ENCODE measurements at regions not wholly inside any gene's neighbourhood (a gene's known extent, or its start where the extent isn't known, plus 50 kb on each side); places are given as distances from the start of the nearest gene placed in this dataset.

- Histone ChIP-seq H3K36me3 (ENCODE audit: insufficient read depth in 1 of 2, low read depth in 1 of 2) (no peaks in the 10 kb centered on the region), H3K9me3 (peaks cover 10% of the 10 kb centered on the region), H3K4me3 (no peak overlapping the region), H3K27ac (no peak overlapping the region), H3K4me1 (no peaks in the 10 kb centered on the region), H3K27me3 (ENCODE audit: insufficient read depth in 3 of 3, low read length in 2 of 3) (no peaks in the 10 kb centered on the region)
- TF ChIP-seq, protein P1, sequence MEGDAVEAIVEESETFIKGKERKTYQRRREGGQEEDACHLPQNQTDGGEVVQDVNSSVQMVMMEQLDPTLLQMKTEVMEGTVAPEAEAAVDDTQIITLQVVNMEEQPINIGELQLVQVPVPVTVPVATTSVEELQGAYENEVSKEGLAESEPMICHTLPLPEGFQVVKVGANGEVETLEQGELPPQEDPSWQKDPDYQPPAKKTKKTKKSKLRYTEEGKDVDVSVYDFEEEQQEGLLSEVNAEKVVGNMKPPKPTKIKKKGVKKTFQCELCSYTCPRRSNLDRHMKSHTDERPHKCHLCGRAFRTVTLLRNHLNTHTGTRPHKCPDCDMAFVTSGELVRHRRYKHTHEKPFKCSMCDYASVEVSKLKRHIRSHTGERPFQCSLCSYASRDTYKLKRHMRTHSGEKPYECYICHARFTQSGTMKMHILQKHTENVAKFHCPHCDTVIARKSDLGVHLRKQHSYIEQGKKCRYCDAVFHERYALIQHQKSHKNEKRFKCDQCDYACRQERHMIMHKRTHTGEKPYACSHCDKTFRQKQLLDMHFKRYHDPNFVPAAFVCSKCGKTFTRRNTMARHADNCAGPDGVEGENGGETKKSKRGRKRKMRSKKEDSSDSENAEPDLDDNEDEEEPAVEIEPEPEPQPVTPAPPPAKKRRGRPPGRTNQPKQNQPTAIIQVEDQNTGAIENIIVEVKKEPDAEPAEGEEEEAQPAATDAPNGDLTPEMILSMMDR (IDR thresholded peaks at IDR 0.05), result no peak
- DNase-seq (no peak), ATAC-seq (no peak)
- WGBS, 3 donors, result 71 to 79% (median 75%) methylated on average over 8 of the region's 8 CpGs
- intact Hi-C loops (cut with DNase I), result no loop called here
Observed at GRCh38 chr15:25525741-25526140, 86.9 kb upstream of the UBE3A start.

DNA sequence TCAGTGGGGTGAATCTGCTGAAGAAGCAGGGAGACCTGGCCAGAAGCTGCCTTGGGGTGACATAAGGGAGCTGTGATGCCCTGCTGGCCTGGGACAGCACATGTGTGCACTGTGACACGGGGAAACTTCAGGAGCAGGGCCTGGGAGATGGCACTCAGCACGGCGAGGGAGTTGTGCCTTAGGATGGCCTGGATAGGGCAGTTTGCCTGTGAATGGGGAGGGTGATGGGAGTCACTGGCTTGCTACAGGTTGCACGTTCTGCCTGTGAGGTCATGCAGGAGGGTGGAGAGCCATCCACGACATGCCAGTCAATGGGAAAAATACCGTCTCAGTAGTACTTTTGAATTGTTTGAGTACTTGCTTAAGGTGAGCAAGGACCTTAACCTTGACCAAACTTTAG is 76.8 kb upstream of the UBE3A start:
- ATAC-seq, result no peak
- Histone ChIP-seq H3K9me3 (no peaks in the 10 kb centered on the region), H3K4me3 (no peak overlapping the region), H3K36me3 (ENCODE audit: insufficient read depth in 1 of 2, low read depth in 1 of 2) (no peaks in the 10 kb centered on the region), H3K27me3 (ENCODE audit: insufficient read depth in 3 of 3, low read length in 2 of 3) (no peaks in the 10 kb centered on the region), H3K27ac (no peak overlapping the region), H3K4me1 (no peaks in the 10 kb centered on the region)
- TF ChIP-seq, protein P1 (IDR thresholded peaks at IDR 0.05), result no peak
- DNase-seq, result no peak
- WGBS, 3 donors, result 76 to 91% (median 86%) methylated on average over 6 of the region's 6 CpGs
- intact Hi-C loops (cut with DNase I), result loop anchor here (10.0 kb wide), 1 partner anchor 59 kb away; no protein-coding TSS in a partner anchor

DNA sequence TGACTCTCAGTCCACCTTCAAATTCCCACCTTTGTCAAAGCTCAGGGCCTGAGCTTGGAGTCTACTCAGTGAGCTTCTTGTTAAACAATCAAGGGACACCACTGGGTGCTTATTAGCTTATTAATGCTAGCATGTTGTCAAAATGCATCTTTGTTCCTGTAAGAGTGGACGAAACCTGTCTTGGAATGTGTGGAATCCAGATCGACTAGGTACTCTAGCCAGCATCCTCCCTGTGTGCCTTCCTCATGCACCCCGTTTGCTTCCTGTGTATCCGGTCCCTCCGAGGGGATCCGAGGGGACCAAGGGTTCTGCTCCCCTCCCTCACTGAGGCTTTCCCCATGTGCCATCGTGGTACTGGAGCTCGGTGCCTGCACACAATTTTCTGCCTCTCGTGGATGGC is 75.7 kb upstream of the UBE3A start:
- 86 to 89% (median 86%) methylated on average over 9 of the region's 9 CpGs for WGBS, 3 donors
- Histone ChIP-seq H3K4me3 (no peak overlapping the region), H3K27ac (no peak overlapping the region), H3K27me3 (ENCODE audit: insufficient read depth in 3 of 3, low read length in 2 of 3) (no peaks in the 10 kb centered on the region), H3K4me1 (no peaks in the 10 kb centered on the region), H3K9me3 (no peaks in the 10 kb centered on the region), H3K36me3 (ENCODE audit: insufficient read depth in 1 of 2, low read depth in 1 of 2) (no peaks in the 10 kb centered on the region)
- ATAC-seq (no peak), DNase-seq (no peak)
- TF ChIP-seq, protein P1 (IDR thresholded peaks at IDR 0.05), result no peak
- intact Hi-C loops (cut with DNase I), result loop anchor here (10.0 kb wide), 1 partner anchor 60 kb away; no protein-coding TSS in a partner anchor

GRCh38 chr15:25512957-25513356 is 74.1 kb upstream of the UBE3A start:
- Histone ChIP-seq H3K4me3 (no peak overlapping the region), H3K27ac (no peak overlapping the region), H3K4me1 (no peaks in the 10 kb centered on the region), H3K9me3 (no peaks in the 10 kb centered on the region), H3K27me3 (ENCODE audit: insufficient read depth in 3 of 3, low read length in 2 of 3) (no peaks in the 10 kb centered on the region), H3K36me3 (ENCODE audit: insufficient read depth in 1 of 2, low read depth in 1 of 2) (no peaks in the 10 kb centered on the region)
- WGBS, 3 donors, result 73 to 78% (median 78%) methylated on average over 3 of the region's 3 CpGs
- TF ChIP-seq, protein P1 (IDR thresholded peaks at IDR 0.05), result no peak
- DNase-seq (no peak), ATAC-seq (no peak)
- intact Hi-C loops (cut with DNase I), result loop anchor here (10.0 kb wide), 1 partner anchor 62 kb away; no protein-coding TSS in a partner anchor

DNA sequence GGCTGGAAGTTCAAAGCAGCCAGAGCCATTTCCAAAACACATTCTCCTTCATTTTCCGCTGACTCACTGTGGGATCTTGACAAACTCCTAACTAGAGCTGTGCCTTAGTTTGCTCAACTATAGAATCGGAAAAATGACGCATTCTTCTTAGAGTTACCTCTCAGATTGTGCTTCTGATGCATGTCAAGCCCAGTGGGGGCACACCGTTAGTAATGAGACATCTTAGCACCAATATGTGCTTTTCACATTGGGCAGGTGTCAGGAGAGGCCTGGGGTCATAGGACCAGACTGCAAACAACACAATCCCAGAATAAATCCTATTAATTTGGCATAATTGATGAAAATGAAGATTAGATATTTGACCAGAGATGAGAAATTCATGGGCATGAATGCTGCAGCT is 71.3 kb upstream of the UBE3A start:
- ATAC-seq, result no peak
- H3K27me3 ChIP-seq (ENCODE audit: insufficient read depth in 3 of 3, low read length in 2 of 3), result no peaks in the 10 kb centered on the region
- 92 to 98% (median 95%) methylated on average over 4 of the region's 4 CpGs for WGBS, 3 donors
- no peaks in the 10 kb centered on the region for H3K4me1 ChIP-seq
- no peak overlapping the region for H3K27ac ChIP-seq
- TF ChIP-seq, protein P1 (IDR thresholded peaks at IDR 0.05), result no peak
- no peak for DNase-seq
- intact Hi-C loops (cut with DNase I), result loop anchor here (10.0 kb wide), 1 partner anchor 65 kb away; no protein-coding TSS in a partner anchor
- no peaks in the 10 kb centered on the region for H3K9me3 ChIP-seq
- no peak overlapping the region for H3K4me3 ChIP-seq
- H3K36me3 ChIP-seq (ENCODE audit: insufficient read depth in 1 of 2, low read depth in 1 of 2), result no peaks in the 10 kb centered on the region

Measured in psoas muscle (tissue), 7 donors.